ENCODE measurements at regions not wholly inside any gene's neighbourhood (a gene's known extent, or its start where the extent isn't known, plus 50 kb on each side); places are given as distances from the start of the nearest gene placed in this dataset.

DNA sequence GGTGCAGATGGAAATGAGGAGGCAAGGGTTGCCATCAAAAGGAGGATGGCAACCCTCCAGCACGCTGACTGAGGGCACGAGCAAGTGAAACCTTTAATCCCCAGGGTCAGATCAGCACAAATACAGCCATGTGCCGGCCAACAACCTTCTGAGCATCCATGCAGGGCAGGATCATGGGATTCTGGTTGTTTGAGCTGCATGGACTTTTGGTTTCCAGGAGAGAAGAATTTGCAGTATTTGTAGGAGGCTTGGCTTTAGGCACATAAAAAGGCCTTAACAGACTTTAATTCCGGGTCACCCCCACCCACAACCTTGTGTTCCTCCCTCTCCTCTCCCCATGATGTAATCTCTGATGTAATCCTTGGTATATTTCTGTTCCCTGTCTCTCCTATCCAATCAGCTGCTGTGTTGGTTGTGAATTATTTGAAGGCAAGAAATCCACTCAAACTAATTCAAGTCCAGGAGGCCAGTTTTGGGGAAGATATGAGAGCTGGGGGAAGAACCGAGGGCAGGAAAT lies 254.3 kb downstream of the SHQ1 start:
- DNase-seq (ENCODE audit: low read depth in 2 of 2): no peak

DNA sequence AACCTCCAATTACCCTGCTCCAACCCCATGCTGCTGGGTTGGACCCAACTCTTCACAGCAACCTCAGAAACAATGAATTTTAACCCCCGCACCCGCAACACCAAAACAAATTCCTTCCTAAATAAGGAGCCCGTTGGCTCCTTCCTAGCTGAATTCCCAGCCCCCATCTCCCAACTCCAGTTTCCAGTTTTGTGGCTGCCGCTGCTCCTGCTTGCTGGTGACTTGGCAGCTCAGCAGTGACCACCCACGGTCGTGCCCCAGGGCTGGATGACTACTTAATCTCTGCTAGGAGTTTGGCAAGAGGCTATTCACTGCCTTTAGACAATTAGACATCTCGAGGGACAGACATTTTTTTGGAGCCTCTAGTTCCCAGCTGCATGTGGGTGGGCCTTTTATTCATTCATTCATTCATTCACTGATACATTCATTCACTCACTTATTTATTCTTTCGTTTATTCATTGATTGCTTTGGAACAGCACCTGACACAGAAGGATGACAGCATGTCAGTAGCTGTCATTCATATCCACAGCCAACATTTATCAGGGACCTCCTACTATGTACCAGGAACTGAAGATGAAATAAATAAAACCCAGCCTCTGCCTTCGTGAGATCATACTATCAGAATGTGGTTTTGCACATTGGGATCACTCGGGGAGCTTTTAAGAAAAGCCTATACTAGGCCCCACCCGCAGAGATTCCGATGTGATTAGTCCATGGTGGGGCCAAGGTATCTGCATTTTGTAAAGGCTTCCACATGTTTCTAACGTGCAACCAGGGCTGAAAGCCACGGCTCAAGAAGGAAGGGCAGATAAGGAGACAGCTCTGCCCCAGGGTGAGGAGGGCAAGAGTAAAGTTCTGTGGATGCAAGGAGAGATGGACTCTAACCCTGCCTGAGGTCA lies 256.5 kb downstream of the SHQ1 start:
- DNase-seq (ENCODE audit: low read depth in 2 of 2): no peak

DNA sequence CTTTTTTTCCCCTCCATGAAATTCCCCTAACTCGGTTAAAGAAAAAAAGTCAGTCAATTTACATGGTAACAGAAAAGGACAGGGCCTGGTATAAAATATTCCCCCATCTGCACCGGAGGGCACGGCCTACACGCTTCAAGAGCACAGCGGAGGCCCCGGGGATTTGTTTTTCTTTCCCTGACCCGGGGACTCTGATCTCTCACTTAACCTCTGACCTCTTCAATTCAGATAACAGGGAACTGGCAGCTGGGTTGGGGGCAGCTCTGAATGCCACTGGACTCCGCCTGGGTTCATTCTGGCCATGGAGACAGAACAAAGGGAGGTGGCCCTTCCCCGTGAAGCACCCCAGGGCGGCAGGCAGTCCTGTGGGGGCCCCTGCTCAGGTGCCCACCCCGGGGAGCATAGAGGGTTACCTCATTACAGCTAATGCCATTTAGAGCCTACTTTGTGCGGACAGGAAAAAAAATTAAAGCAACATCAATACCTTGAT lies 257.5 kb downstream of the SHQ1 start:
- no peak for DNase-seq (ENCODE audit: low read depth in 2 of 2)

DNA sequence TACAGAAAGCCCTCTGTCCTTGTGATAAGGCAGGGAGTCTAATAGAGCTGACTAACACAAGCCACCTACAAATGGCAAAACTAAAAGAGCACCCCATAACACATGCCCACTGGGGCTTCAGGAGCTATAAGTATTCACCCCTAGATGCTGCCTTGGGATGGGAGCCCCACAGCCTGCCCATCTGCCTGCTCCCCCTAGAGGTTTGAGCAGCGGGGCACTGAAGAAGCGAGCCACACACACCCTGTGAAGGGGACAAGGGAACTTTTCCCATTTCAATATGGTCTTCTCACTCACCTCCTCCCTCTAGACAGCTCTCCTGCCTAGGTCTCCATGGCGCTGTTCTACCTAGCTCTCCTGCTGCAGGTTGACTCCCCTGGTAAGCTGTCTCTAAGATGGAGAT lies 261.0 kb downstream of the SHQ1 start:
- DNase-seq (ENCODE audit: low read depth in 2 of 2): no peak

DNA sequence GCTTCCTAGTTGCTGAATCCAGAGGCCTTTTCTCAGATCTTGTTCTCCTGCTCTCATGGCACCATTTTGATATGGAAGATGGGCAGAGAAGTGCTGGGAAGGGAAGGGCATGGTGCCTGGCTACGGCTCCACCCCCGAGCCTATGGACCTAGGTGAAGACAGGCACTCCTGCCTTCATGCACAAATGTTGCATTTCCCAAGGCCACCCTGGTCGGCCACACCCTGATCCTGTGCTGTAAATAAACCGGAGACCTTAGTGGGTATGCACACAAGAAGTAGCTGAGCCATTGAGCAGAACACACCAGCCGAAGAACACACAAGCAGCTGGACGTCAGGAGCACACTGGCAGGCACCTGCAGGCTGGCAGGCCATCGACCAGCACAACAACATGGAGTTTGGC lies 261.6 kb downstream of the SHQ1 start:
- DNase-seq (ENCODE audit: low read depth in 2 of 2): no peak

DNA sequence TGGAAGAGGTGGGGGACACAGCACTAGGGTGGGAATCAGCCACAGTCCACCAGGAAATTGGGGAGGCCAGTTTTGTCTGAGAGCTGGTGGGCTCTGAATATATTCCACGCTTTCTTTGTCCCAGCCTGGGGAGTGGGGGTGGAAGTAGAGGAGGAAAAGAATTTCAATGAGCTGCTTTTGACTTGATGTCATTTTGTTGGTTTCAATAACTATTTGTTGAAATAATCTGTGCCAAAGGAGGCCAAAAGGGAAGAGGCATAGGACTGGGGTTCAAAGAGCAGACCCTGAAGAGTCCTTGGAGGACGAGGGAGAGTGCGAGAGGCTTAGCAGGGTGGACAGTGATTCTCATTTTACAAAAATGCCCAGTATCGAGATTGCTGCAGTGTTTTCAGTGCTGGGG lies 262.3 kb downstream of the SHQ1 start:
- no peak for DNase-seq (ENCODE audit: low read depth in 2 of 2)

DNA sequence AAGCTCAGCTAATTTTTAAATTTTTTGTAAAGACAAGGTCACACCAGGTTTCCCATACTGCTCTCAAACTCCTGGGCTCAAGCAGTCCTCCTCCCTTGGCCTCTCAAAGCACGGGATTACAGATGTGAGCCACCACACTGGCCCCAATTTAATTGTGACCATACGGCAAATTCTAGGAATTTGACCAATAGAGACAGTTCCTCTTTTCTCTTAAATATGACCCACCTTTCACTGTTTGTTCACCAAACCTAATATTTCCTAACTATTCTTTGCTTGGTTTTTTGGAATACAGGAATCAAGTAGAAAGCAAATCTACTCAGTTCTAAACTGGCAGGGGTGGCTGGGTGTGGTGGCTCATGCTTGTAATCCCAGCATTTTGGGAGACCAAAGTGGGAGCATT lies 264.0 kb downstream of the SHQ1 start:
- no peak for DNase-seq (ENCODE audit: low read depth in 2 of 2)

DNA sequence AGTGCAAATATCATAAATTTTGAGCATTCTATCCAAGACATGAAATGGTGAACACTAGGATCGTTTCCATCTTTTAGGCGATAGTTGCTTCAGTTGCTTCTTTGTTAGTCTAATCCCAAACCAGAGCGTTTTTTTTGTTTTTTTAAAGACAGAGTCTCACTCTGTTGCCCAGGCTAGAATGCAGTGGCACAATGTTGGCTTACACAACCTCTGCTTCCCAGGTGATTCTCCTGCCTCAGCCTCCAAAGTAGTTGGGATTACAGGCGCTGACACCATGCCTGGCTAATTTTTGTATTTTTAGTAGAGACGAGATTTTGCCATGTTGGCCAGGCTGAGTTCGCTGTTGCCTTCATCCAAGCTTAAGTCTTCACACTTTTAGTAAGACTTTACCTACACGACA lies 265.3 kb downstream of the SHQ1 start:
- no peak for DNase-seq (ENCODE audit: low read depth in 2 of 2)

DNA sequence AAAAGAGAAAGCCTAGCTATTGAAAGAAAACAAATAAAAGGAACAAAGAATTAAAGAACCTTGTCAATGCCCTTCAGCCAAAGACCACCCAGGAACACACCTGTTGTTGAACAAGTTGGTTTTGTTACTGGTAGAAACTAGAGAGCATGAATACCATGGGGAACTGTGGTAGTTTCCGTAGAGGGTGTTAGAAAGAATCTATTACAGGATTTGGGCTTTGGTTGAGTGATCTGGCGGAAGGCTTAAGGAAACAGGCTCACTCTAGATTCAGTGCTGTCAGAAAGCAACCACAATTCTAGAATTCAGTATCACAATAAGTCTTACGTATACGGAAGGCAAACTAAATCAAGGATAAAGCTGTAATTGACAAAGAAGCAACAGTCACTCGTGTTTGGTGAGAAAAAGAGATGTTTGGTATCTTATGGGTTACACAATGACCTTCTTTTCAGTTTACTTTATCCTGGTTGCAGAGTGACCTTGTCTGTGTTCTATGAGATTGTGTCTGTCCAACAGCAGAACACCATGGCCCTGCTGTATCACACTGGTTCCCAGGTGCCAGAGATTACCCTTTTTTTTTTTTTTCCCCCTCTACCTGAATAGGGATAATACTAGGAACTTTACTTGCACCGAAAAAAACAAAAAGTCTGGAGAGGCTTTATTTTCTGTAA lies 265.9 kb downstream of the SHQ1 start:
- DNase-seq (ENCODE audit: low read depth in 2 of 2): no peak

DNA sequence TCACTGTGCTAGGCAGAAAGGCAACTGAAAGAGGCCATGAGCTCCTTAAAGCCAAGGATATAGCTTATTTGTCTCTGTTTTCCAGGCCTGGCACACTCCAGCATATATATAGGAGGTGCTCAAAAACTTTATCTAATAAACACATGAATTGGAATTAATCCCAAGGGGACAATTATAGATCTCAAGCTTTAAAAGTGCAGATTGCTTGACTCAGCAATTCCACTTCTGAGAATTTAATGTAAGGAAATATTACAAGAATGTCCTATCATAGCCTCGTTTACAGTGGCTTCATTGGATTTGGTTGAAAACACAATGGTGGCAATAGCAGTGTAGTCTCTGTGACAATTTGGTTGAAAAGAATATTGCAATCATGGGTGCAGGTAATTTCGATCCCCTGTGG lies 267.3 kb downstream of the SHQ1 start:
- DNase-seq (ENCODE audit: low read depth in 2 of 2): no peak

DNA sequence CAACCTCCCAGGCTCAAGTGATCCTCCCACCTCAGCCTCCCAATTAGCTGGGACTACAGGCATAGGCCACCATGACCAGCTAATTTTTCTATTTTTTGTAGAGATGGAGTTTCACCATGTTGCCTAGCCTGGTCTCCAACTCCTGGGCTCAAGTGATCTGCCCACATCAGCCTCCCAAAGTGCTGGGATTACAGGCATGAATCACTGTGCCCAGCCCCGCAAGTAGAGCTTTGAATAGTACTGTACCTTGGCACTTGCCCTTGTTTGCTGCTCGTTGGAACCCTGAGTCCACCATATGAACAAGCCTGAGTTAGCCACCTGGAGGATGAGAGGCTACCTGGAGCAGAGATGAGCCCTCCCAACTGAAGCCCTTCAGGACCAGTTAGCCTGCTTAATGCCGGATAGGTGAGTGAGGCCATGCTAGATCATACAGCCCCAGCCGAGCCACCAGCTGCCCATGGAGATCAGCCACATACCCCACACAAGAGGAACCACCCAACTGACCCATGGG lies 267.9 kb downstream of the SHQ1 start:
- DNase-seq (ENCODE audit: low read depth in 2 of 2): no peak

DNA sequence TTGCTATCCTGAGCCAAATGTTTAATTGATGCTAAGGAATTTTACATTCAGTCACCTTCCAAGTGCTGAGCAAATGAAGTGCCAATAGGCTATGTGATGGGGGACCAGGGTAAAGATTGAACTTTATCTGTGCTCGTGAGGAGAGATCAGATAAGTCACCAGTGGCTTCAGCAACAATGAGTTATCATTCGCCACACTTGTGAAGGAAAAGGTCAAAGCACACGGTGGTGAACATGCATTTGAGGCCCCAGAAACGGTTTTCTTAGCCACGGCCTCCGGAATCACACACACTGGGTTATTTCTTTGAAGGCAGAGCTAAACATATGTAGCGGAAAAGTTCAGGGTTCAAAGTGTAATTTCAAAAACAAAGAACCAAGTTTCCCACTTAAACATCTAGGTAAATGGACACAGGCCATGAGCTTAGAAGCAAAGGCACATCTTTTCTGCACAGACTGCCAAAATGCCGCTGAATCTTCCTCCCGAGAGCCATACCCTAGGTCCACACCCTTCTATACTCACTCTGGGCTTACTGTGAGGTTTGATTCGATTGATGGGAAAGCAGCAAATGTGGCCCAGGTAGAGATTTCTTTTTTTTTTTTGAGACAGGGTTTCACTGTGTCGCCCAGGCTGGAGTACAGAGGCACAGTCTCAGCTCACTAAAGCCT lies 268.5 kb downstream of the SHQ1 start:
- DNase-seq (ENCODE audit: low read depth in 2 of 2): no peak

DNA sequence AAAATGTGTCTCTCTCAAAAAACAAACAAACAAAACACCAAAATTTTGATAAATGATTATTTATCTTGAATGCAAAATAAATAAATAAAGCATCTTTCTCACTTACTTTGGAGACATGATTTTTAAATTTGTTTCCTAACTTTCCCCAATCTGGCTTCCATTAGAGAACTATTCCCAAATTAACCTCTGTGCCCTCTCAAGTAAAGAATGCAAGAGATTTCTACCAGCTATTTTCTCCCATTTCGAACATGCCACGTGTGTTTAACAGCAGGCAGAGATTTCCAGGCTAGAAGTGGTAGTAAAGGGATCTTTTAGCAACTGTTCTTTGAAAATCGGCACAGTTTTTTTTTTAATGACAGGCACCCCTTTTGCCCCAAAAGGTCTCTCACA lies 269.1 kb downstream of the SHQ1 start:
- no peak for DNase-seq (ENCODE audit: low read depth in 2 of 2)

DNA sequence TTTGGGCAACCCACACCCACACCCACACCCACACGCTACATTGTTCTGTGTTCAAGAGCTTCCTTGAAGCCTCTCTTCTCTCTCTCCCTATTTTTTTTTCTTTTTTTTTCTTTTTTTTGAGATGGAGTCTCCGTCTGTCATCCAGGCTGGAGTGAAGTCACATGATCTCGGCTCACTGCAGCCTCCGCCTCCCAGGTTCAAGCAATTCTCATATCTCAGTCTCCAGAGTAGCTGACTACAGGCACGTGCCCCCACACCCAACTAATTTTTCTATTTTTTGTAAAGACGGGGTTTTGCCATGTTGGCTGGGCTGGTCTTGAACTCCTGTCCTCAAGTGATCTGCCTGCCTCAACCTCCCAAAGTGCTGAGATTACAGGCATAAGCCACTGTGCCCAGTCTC lies 271.1 kb downstream of the SHQ1 start:
- no peak for DNase-seq (ENCODE audit: low read depth in 2 of 2)

DNA sequence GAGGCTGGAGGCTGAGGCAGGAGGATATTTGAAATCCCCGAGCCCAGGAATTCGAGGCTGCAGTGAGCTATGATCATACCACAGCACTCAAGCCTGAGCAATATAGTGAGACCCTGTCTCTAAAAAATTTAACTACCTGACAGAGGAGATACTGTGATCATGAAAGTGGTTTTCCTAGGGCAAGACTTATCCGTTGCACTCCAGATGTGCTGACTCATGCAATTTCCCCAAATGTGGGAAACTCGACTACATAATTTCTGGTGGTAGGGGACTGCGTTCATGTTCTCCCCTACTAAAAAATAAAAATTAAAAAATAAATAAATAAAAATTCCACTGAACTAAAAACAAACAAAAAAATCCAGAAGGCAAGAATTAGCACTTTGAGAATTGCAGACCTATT lies 271.7 kb downstream of the SHQ1 start:
- no peak for DNase-seq (ENCODE audit: low read depth in 2 of 2)

DNA sequence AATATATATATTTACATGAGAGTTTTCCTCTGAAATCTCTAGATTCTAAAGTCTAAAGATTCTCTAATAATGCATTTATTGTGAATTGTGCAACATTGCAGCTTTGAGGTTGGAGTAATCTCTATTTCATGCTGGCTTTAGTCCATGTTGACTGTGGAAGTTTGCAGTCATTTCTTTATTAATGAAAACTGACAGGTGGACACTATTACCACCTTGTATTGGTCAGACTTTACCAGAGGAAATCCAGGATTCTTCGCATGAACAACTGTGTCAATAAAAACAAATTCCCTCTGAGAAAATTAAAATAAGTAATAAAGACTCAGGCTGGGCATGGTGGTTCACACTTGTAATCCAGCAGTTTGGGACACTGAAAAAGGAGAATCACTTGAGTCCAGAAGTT lies 274.1 kb downstream of the SHQ1 start:
- DNase-seq (ENCODE audit: low read depth in 2 of 2): no peak

DNA sequence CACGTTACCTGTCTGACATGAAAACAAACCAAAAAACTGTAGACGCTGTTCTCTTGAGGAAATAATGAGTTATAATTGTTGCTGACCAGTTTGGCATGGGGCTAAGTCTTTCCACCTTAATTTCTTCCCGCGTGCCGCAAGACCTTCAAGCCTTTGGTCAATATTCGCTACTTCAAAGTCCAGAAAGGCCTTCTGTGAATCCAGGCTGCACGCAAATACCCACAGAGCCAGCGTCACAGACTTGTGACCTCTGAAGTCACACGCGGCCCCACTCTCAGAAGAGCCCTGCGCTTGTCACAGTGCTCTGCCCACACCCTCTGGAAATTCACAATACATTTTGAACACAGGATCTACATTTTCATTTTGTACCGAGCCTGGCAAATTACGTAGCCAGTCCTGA lies 275.2 kb downstream of the SHQ1 start:
- DNase-seq (ENCODE audit: low read depth in 2 of 2): no peak

DNA sequence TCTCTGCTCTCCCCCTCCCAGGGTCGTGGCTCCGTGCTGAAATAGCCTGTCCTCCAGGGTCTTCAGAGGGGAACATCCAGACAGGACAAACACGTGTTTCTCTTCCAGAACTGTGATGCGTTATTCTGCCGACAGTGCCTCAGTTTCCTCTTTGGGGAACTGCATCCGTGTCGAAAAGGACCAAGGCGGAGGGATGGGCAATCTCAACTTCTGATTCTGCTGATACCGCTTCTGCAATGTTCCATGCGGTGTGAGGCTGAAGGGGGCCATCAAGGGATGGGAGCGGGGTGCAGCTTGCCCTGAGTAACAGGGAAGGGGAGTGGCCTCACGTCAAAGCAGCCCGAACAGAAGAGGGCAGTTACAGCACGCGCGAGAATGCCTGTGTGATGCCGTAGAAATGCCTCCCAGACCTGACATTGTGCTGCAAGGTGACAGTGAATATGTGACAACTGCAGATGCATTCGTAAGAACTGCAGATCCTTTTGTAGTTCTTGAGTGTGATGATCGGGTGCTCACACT lies 275.7 kb downstream of the SHQ1 start:
- no peak for DNase-seq (ENCODE audit: low read depth in 2 of 2)

DNA sequence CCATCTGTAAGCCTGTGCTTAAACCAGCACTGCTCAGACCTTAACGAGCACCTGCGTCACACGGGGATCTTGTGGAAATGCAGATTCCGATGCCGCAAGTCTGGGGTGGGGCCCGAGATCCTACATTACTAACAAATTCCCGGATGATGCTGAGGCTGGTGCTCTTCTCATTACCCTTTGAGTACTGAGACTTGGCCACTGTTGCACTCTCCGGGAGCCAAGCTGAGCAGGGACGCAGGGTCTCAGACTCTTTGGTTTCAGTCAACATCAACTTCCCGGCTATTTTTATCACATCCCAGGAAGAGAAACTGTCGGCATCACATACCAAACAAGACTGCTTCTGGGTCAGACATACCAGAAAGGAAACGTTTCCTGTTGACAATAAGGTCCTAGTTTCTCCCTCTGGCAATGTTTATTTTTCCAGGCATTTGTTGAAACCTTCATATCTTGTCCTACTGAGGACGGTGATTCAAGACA lies 276.6 kb downstream of the SHQ1 start:
- no peak for DNase-seq (ENCODE audit: low read depth in 2 of 2)

DNA sequence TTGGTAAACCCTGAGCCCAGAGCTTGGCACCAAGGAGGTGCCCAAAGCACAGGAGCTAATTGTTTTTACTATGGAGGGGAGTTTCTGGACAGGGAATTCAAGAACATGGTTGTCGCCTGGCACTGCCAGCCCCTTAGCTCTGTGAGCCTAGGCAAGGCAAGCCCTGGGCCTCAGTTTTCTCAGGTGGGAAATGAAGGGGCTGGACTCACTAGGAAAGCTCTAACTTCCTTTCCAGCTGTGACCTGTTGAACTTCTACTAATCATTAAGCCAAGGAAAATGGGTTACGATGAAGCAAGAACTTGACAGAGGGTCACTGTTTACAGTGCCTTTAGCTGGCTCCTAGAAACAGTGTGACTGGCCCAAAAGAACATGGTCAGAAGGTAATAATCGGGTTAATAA lies 277.2 kb downstream of the SHQ1 start:
- DNase-seq (ENCODE audit: low read depth in 2 of 2): no peak

DNA sequence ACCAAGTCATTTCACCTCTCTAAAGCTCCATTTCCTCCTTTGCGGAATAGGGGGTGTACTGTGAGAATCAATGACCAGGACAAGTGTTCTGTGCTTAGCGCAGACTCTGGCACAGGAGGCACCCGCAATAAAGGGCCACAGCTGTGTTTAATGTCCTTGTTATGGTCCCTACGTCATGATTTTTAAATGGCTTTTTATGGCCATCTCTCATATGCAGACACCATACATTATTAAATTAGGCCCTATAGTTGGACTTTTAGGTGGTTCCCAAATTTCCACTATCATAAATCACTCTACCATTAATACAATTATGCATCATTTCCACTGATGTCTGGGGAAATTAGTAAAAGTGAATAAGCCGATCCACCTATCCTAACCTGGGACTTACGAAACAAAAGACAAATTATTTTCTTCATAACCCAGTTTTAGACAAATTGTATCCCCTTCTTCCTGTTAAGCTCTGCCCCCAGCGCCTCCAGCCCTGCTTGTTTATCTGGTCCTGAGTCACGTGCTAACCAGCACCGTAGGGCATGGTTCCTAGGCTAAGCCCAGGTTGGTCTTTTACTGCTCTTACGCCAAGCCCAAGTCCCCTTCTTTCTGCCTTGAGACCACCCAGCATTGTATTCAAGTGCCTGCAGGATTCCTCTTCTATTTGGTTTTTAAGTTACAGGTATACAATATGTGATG lies 278.3 kb downstream of the SHQ1 start:
- DNase-seq (ENCODE audit: low read depth in 2 of 2): no peak

Measured in stimulated activated CD8-positive, alpha-beta memory T cell treated with anti-CD3 and anti-CD28 coated beads, Interleukin-7, amount 100 ng/mL, for 1 hour (primary cell).